IMR-90 (cell line): ENCODE measurements at regions not wholly inside any gene's neighbourhood (a gene's known extent, or its start where the extent isn't known, plus 50 kb on each side); places are given as distances from the start of the nearest gene placed in this dataset.

Source experiments
- ATAC-seq: fragments of 200-7000 bp; cut with Tn5 transposase; 2 replicates; pipeline ENCODE4 v1.9.1; 2020; ENCODE audit warnings: low read depth, mild to moderate bottlenecking, moderate library complexity
- BruUV-seq: library from RNA; stranded (reverse); fragments of 400-500 nt; replicated peaks from 2 replicates; lab custom pipeline; 2021; lab: Mats Ljungman, UMichigan
- CTCF ChIA-PET: fragments of 300-600 bp; formaldehyde crosslinking; extraction: SDS; loops from one replicate; lab custom pipeline; 2021; ENCODE audit warnings: antibody characterized with exemption; lab: Yijun Ruan, JAX
- POLR2A ChIA-PET: fragments of 300-600 bp; sonication (Branson Sonifier 250); formaldehyde crosslinking; loops from one replicate; lab custom pipeline; 2022; ENCODE audit warnings: antibody characterized with exemption; ENCODE audit not compliant: unreplicated experiment; lab: Charles Lee
- DNase-seq: peaks from one replicate; pipeline ENCODE4 v3.0.0; 2013
- H2AFZ ChIP-seq: replicated peaks from 2 replicates; pipeline ENCODE3; 2013; ENCODE audit warnings: low read length, mild to moderate bottlenecking; ENCODE audit not compliant: poor library complexity
- H2AK5ac ChIP-seq: 2 replicates; pipeline ENCODE4 v1.6.1; 2013; ENCODE audit warnings: low read depth, low read length, inconsistent platforms
- H2AK9ac ChIP-seq: replicated peaks from 2 replicates; pipeline ENCODE3; 2013; ENCODE audit warnings: mild to moderate bottlenecking, low read depth, low read length, moderate library complexity; ENCODE audit not compliant: poor library complexity
- H2BK120ac ChIP-seq: 2 replicates; pipeline ENCODE4 v1.6.1; 2013; ENCODE audit warnings: low read depth, low read length, inconsistent platforms
- H2BK15ac ChIP-seq: 3 replicates; pipeline ENCODE4 v1.6.1; 2013; ENCODE audit warnings: low read depth, low read length, inconsistent platforms
- H2BK20ac ChIP-seq: 2 replicates; pipeline ENCODE4 v1.6.1; 2013; ENCODE audit warnings: low read depth, mild to moderate bottlenecking, inconsistent platforms, low read length, moderate library complexity
- H2BK5ac ChIP-seq: 2 replicates; pipeline ENCODE4 v1.6.1; 2013; ENCODE audit warnings: mild to moderate bottlenecking, low read depth, low read length, inconsistent platforms; ENCODE audit not compliant: poor library complexity, severe bottlenecking
- H3K14ac ChIP-seq: replicated peaks from 2 replicates; pipeline ENCODE4 v1.6.1; 2013; ENCODE audit warnings: low read depth, low read length, inconsistent platforms
- H3K18ac ChIP-seq: 2 replicates; pipeline ENCODE4 v1.6.1; 2013; ENCODE audit warnings: low read depth, low read length, control low read depth
- H3K23ac ChIP-seq: 2 replicates; pipeline ENCODE4 v1.6.1; 2013; ENCODE audit warnings: low read depth, low read length, inconsistent platforms
- H3K27ac ChIP-seq: 2 replicates; pipeline ENCODE4 v1.5.1; 2013; ENCODE audit warnings: mild to moderate bottlenecking, control low read depth, low read length; ENCODE audit not compliant: insufficient read depth
- H3K27me3 ChIP-seq: 2 replicates; pipeline ENCODE4 v1.6.1; 2013; ENCODE audit warnings: low read length; ENCODE audit not compliant: control insufficient read depth, insufficient read depth
- H3K36me3 ChIP-seq: 2 replicates; pipeline ENCODE4 v1.6.1; 2013; ENCODE audit warnings: low read length, mixed read lengths; ENCODE audit not compliant: control insufficient read depth, insufficient read depth
- H3K4ac ChIP-seq: 2 replicates; pipeline ENCODE4 v1.6.1; 2013; ENCODE audit warnings: low read depth, low read length, inconsistent platforms
- H3K4me1 ChIP-seq: 2 replicates; pipeline ENCODE4 v1.6.1; 2013; ENCODE audit warnings: low read length, mixed read lengths; ENCODE audit not compliant: control insufficient read depth, insufficient read depth
- H3K4me2 ChIP-seq: 2 replicates; pipeline ENCODE4 v1.6.1; 2013; ENCODE audit warnings: low read depth, mild to moderate bottlenecking, control low read depth, low read length, moderate library complexity
- H3K4me3 ChIP-seq: 2 replicates; pipeline ENCODE4 v1.5.1; 2013; ENCODE audit warnings: low read depth, mild to moderate bottlenecking, control low read depth, low read length, moderate library complexity; ENCODE audit not compliant: insufficient read depth
- H3K56ac ChIP-seq: 2 replicates; pipeline ENCODE4 v1.6.1; 2013; ENCODE audit warnings: low read length, inconsistent platforms; ENCODE audit not compliant: insufficient read depth; ENCODE audit errors: extremely low read depth
- H3K79me1 ChIP-seq, 2 experiments: 2 replicates each; pipeline ENCODE4 v1.6.1; 2013; ENCODE audit warnings: low read length in 2 of 2, inconsistent platforms in 1 of 2, low read depth in 1 of 2
- H3K9ac ChIP-seq: 2 replicates; pipeline ENCODE4 v1.6.1; 2013; ENCODE audit warnings: low read depth, low read length, control low read depth
- H3K9me1 ChIP-seq: 2 replicates; pipeline ENCODE4 v1.6.1; 2013; ENCODE audit warnings: low read length, inconsistent platforms; ENCODE audit not compliant: insufficient read depth
- H3K9me3 ChIP-seq: 2 replicates; pipeline ENCODE4 v1.6.1; 2013; ENCODE audit warnings: low read length; ENCODE audit not compliant: control insufficient read depth, insufficient read depth
- H4K20me1 ChIP-seq: 2 replicates; pipeline ENCODE4 v1.6.1; 2013; ENCODE audit warnings: low read length, inconsistent platforms; ENCODE audit not compliant: insufficient read depth
- H4K5ac ChIP-seq: 2 replicates; pipeline ENCODE4 v1.6.1; 2013; ENCODE audit warnings: mild to moderate bottlenecking, low read depth, low read length, control low read depth
- H4K8ac ChIP-seq, 2 experiments: 2 replicates each; pipeline ENCODE4 v1.6.1; 2013; ENCODE audit warnings: low read depth in 2 of 2, low read length in 2 of 2, control low read depth in 1 of 2, inconsistent platforms in 1 of 2
- H4K91ac ChIP-seq: 2 replicates; pipeline ENCODE4 v1.6.1; 2013; ENCODE audit warnings: low read depth, low read length, inconsistent platforms; ENCODE audit not compliant: insufficient read depth
- CTCF ChIP-seq: conservative IDR thresholded peaks from 2 replicates; pipeline ENCODE4 v1.5.1; 2012; ENCODE audit warnings: mild to moderate bottlenecking, low read depth, low read length, improper control_type of control experiment
- MAFK ChIP-seq: IDR thresholded peaks from 2 replicates; pipeline ENCODE4 v1.6.1; 2012; ENCODE audit warnings: low read depth, low read length, improper control_type of control experiment
- NFE2L2 ChIP-seq: fragments of 150-350 bp; IDR thresholded peaks from 2 replicates; pipeline ENCODE4 v1.6.1; 2016; ENCODE audit warnings: low read depth, mild to moderate bottlenecking, low read length
- POLR2A ChIP-seq: IDR thresholded peaks from 2 replicates; pipeline ENCODE4 v1.6.1; 2012; ENCODE audit warnings: mild to moderate bottlenecking, low read depth, low read length
- RCOR1 ChIP-seq: IDR thresholded peaks from 2 replicates; pipeline ENCODE4 v1.6.1; 2012; ENCODE audit warnings: mild to moderate bottlenecking, low read length, improper control_type of control experiment; ENCODE audit not compliant: insufficient replicate concordance
- USF2 ChIP-seq: fragments of 150-350 bp; IDR thresholded peaks from 2 replicates; pipeline ENCODE4 v1.6.1; 2017; ENCODE audit warnings: mild to moderate bottlenecking, antibody characterized with exemption, low read length, low read depth
- WGBS, 2 experiments: methylation state at CpG; one replicate each; pipeline versions ENCODE4 v1.1.5 to v1.1.7; 2013; ENCODE audit warnings: missing lambda C conversion rate in 2 of 2; ENCODE audit not compliant: insufficient read length in 1 of 2; ENCODE audit errors: extremely low coverage in 2 of 2; 5-methylcytosine and 5-hydroxymethylcytosine counted together
- dilution Hi-C: fragments of 300-500 bp; cut with HindIII; formaldehyde crosslinking; loops from one replicate; pipeline ENCODE4 v1.14.3; 2018; ENCODE audit warnings: low sequenced_read_pairs; ENCODE audit not compliant: unreplicated experiment
- in situ Hi-C: fragments of 300-500 bp; cut with MboI; formaldehyde crosslinking; loops from 3 replicates; pipeline ENCODE4 v1.14.3; 2019; ENCODE audit warnings: low sequenced_read_pairs, inconsistent platforms, mixed read lengths
- intact Hi-C: fragments of 100-400 bp; cut with micrococcal nuclease; formaldehyde crosslinking; loops from 2 replicates; pipeline ENCODE4 v1.10.0; 2022

GRCh38 chr6:150676344-150676743, 76.7 kb downstream of the PLEKHG1 start:
- H3K23ac ChIP-seq, result no peak overlapping the region
- ChIA-PET CTCF (no interaction called here), POLR2A (no interaction called here)
- H3K9ac ChIP-seq, result no peak overlapping the region
- in situ Hi-C loops (no loop called here), dilution Hi-C loops (no loop called here), intact Hi-C loops (no loop called here)
- no peak overlapping the region for H2AK9ac ChIP-seq
- H3K36me3 ChIP-seq, result no peaks in the 10 kb centered on the region
- H3K27ac ChIP-seq, result no peak overlapping the region
- H2BK5ac ChIP-seq, result no peak overlapping the region
- no peaks in the 10 kb centered on the region for H3K9me1 ChIP-seq
- H3K56ac ChIP-seq, result no peak overlapping the region
- no peaks in the 10 kb centered on the region for H4K20me1 ChIP-seq
- H4K5ac ChIP-seq, result no peak overlapping the region
- DNase-seq (no peak), ATAC-seq (no peak)
- no peaks in the 10 kb centered on the region for H3K79me1 ChIP-seq
- H2AFZ ChIP-seq, result no peak overlapping the region
- H3K4ac ChIP-seq, result no peak overlapping the region
- H4K8ac ChIP-seq, result no peak overlapping the region
- no TSS peak for BruUV-seq
- no peak overlapping the region for H3K4me3 ChIP-seq
- H3K9me3 ChIP-seq, result no peaks in the 10 kb centered on the region
- H2BK20ac ChIP-seq, result no peak overlapping the region
- no peak overlapping the region for H2AK5ac ChIP-seq
- H2BK15ac ChIP-seq, result no peak overlapping the region
- H3K4me2 ChIP-seq, result no peak overlapping the region
- H3K4me1 ChIP-seq, result no peaks in the 10 kb centered on the region
- H3K14ac ChIP-seq, result no peak overlapping the region
- no CpG with 5 or more reads among the region's 4 CpGs for WGBS, 2 experiments
- H3K27me3 ChIP-seq, result no peaks in the 10 kb centered on the region
- H2BK120ac ChIP-seq, result no peak overlapping the region
- no peak overlapping the region for H4K91ac ChIP-seq
- TF ChIP-seq USF2 (no peak), POLR2A (no peak), RCOR1 (no peak), NFE2L2 (no peak), CTCF (no peak), MAFK (no peak)
- no peak overlapping the region for H3K18ac ChIP-seq
